ENCODE measurements at regions not wholly inside any gene's neighbourhood (a gene's known extent, or its start where the extent isn't known, plus 50 kb on each side); places are given as distances from the start of the nearest gene placed in this dataset.

DNA sequence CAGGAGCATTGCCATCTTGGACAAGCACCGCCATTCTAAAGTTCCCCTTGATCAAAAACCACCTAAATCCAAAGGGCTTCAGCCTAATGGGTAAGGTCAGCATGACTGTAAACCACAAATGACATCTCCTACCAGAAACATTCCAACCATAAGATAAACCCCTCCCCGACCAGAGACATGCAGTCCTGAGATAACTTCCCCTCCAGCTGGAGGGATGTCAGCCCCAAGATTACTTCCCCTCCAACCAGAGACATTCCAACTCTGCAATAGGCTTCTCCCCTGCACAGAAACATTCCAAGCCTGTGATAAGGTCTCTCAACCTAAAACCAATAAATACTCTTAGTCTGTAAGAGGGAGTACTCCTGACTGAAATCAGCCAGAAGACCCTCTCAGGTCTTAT, 62.7 kb upstream of the DNAJC19 start:
- H3K9me3 ChIP-seq (ENCODE audit: insufficient read depth, low read length): no peaks in the 10 kb centered on the region
- no peak overlapping the region for H3K9ac ChIP-seq (ENCODE audit: low read length)
- H3K27ac ChIP-seq (ENCODE audit: low read depth, low read length): no peak overlapping the region
- no peaks in the 10 kb centered on the region for H3K36me3 ChIP-seq (ENCODE audit: low read length)
- H3K27me3 ChIP-seq (ENCODE audit: low read length): no peaks in the 10 kb centered on the region
- no peak overlapping the region for H3K4me2 ChIP-seq (ENCODE audit: low read depth, low read length, poor library complexity, severe bottlenecking)
- no peaks in the 10 kb centered on the region for H3K79me2 ChIP-seq (ENCODE audit: insufficient read depth, low read length)
- H4K20me1 ChIP-seq (ENCODE audit: low read depth, low read length): no peaks in the 10 kb centered on the region
- H3K9me2 ChIP-seq (replicated peaks; ENCODE audit: insufficient read depth, low read length): no peaks in the 10 kb centered on the region
- TF ChIP-seq, protein P1, sequence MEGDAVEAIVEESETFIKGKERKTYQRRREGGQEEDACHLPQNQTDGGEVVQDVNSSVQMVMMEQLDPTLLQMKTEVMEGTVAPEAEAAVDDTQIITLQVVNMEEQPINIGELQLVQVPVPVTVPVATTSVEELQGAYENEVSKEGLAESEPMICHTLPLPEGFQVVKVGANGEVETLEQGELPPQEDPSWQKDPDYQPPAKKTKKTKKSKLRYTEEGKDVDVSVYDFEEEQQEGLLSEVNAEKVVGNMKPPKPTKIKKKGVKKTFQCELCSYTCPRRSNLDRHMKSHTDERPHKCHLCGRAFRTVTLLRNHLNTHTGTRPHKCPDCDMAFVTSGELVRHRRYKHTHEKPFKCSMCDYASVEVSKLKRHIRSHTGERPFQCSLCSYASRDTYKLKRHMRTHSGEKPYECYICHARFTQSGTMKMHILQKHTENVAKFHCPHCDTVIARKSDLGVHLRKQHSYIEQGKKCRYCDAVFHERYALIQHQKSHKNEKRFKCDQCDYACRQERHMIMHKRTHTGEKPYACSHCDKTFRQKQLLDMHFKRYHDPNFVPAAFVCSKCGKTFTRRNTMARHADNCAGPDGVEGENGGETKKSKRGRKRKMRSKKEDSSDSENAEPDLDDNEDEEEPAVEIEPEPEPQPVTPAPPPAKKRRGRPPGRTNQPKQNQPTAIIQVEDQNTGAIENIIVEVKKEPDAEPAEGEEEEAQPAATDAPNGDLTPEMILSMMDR (IDR thresholded peaks at IDR 0.05; ENCODE audit: insufficient read depth, low read length, poor library complexity, severe bottlenecking): no peak
- TF ChIP-seq EZH2phosphoT487 (conservative IDR thresholded peaks at IDR 0.05; ENCODE audit: low read length): no peak
- H3F3A ChIP-seq (ENCODE audit: insufficient read depth): no peaks in the 10 kb centered on the region
- H2AFZ ChIP-seq (ENCODE audit: low read depth, low read length, severe bottlenecking): no peak overlapping the region
- no peak overlapping the region for H3K4me3 ChIP-seq (ENCODE audit: insufficient read depth, low read length, poor library complexity, severe bottlenecking)

DNA sequence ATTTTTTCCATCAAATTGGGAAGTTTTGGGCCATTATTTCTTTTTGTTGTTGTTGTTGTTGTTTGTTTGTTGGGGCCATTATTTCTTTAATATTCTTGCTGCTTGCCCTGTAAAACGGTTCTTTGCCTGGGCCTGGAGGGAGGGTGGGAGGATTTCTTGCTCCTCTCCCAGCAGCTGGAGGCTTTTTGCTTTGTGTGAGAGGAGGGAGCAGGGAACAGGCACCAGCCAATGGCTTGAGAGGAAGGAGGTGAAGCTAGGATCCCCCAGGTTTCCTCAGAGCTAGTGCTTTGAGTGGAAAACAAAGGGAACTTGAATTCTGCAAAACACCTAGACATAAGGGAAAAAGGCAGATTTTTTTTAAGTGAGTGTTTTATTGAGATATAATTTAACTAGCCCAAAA, 61.2 kb upstream of the DNAJC19 start:
- TF ChIP-seq EZH2phosphoT487 (conservative IDR thresholded peaks at IDR 0.05; ENCODE audit: low read length): no peak
- TF ChIP-seq, protein P1 (IDR thresholded peaks at IDR 0.05; ENCODE audit: insufficient read depth, low read length, poor library complexity, severe bottlenecking): no peak
- Histone ChIP-seq H3K36me3 (ENCODE audit: low read length) (no peaks in the 10 kb centered on the region), H4K20me1 (ENCODE audit: low read depth, low read length) (no peaks in the 10 kb centered on the region)

DNA sequence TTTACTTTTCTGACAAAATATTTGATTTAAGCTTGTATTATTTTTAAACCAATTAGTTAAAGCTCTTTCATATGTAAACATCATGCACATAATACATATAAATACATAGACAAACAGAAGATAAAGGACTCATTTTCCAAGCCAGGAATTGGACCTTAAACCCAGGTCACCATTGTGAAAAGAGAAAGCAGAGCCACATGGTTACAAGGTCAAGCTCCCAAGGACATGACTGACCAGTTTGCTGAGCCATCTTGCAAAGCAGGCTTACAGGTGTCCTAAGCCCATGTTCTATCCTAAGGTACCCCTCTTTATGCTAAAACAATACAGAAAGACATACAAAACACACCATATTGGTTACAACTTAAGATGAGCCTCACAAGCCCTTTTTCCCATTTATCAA, 50.5 kb upstream of the DNAJC19 start:
- Histone ChIP-seq H3K4me3 (ENCODE audit: insufficient read depth, low read length, poor library complexity, severe bottlenecking) (no peak overlapping the region), H3K9me3 (ENCODE audit: insufficient read depth, low read length) (no peaks in the 10 kb centered on the region), H3K27me3 (ENCODE audit: low read length) (no peaks in the 10 kb centered on the region), H3K4me2 (ENCODE audit: low read depth, low read length, poor library complexity, severe bottlenecking) (no peak overlapping the region), H3K9me2 (replicated peaks; ENCODE audit: insufficient read depth, low read length) (no peaks in the 10 kb centered on the region), H2AFZ (ENCODE audit: low read depth, low read length, severe bottlenecking) (no peak overlapping the region), H3F3A (ENCODE audit: insufficient read depth) (no peaks in the 10 kb centered on the region), H3K79me2 (ENCODE audit: insufficient read depth, low read length) (no peaks in the 10 kb centered on the region), H3K36me3 (ENCODE audit: low read length) (no peaks in the 10 kb centered on the region), H3K27ac (ENCODE audit: low read depth, low read length) (no peak overlapping the region), H3K9ac (ENCODE audit: low read length) (no peak overlapping the region), H4K20me1 (ENCODE audit: low read depth, low read length) (no peaks in the 10 kb centered on the region)
- TF ChIP-seq, protein P1 (IDR thresholded peaks at IDR 0.05; ENCODE audit: insufficient read depth, low read length, poor library complexity, severe bottlenecking): no peak
- TF ChIP-seq EZH2phosphoT487 (conservative IDR thresholded peaks at IDR 0.05; ENCODE audit: low read length): no peak

More for the DNA sequence above, 61.2 kb upstream of the DNAJC19 start:
- no peaks in the 10 kb centered on the region for H3K27me3 ChIP-seq (ENCODE audit: low read length)
- H2AFZ ChIP-seq (ENCODE audit: low read depth, low read length, severe bottlenecking): no peak overlapping the region
- no peak overlapping the region for H3K27ac ChIP-seq (ENCODE audit: low read depth, low read length)
- no peaks in the 10 kb centered on the region for H3K79me2 ChIP-seq (ENCODE audit: insufficient read depth, low read length)
- no peaks in the 10 kb centered on the region for H3F3A ChIP-seq (ENCODE audit: insufficient read depth)
- no peak overlapping the region for H3K9ac ChIP-seq (ENCODE audit: low read length)
- H3K9me2 ChIP-seq (replicated peaks; ENCODE audit: insufficient read depth, low read length): no peaks in the 10 kb centered on the region
- no peak overlapping the region for H3K4me3 ChIP-seq (ENCODE audit: insufficient read depth, low read length, poor library complexity, severe bottlenecking)
- H3K9me3 ChIP-seq (ENCODE audit: insufficient read depth, low read length): no peaks in the 10 kb centered on the region
- no peak overlapping the region for H3K4me2 ChIP-seq (ENCODE audit: low read depth, low read length, poor library complexity, severe bottlenecking)

All from SU-DHL-6 (cell line).